H9 (cell line): ENCODE measurements at regions not wholly inside any gene's neighbourhood (a gene's known extent, or its start where the extent isn't known, plus 50 kb on each side); places are given as distances from the start of the nearest gene placed in this dataset.

ENCODE experiments used
- DNase-seq: peaks from one replicate; pipeline ENCODE4 v3.0.0-alpha.2; 2017
- H2AFZ ChIP-seq: one replicate; pipeline ENCODE4 v1.6.1; 2013; ENCODE audit warnings: mild to moderate bottlenecking, low read length, control low read depth, moderate library complexity
- H2AK5ac ChIP-seq: 2 replicates; pipeline ENCODE4 v1.6.1; 2013; ENCODE audit warnings: low read length, control low read depth, mixed read lengths; ENCODE audit not compliant: insufficient read length
- H2BK120ac ChIP-seq: one replicate; pipeline ENCODE4 v1.6.1; 2013; ENCODE audit warnings: low read depth, mild to moderate bottlenecking, low read length, control low read depth, inconsistent platforms; ENCODE audit not compliant: poor library complexity, severe bottlenecking
- H2BK12ac ChIP-seq: 2 replicates; pipeline ENCODE4 v1.6.1; 2013; ENCODE audit warnings: low read length, control low read depth, mixed read lengths, low read depth; ENCODE audit not compliant: insufficient read length
- H2BK15ac ChIP-seq: 2 replicates; pipeline ENCODE4 v1.6.1; 2013; ENCODE audit warnings: low read depth, low read length, control low read depth
- H2BK20ac ChIP-seq: one replicate; pipeline ENCODE4 v1.6.1; 2013; ENCODE audit warnings: low read depth, mild to moderate bottlenecking, low read length, control low read depth, inconsistent platforms; ENCODE audit not compliant: poor library complexity, severe bottlenecking
- H2BK5ac ChIP-seq: 2 replicates; pipeline ENCODE4 v1.6.1; 2013; ENCODE audit warnings: low read length, control low read depth, mixed read lengths; ENCODE audit not compliant: insufficient read length
- H3K14ac ChIP-seq: 2 replicates; pipeline ENCODE4 v1.6.1; 2013; ENCODE audit warnings: low read length, control low read depth; ENCODE audit not compliant: insufficient read depth
- H3K18ac ChIP-seq: 2 replicates; pipeline ENCODE4 v1.6.1; 2013; ENCODE audit warnings: low read depth, mild to moderate bottlenecking, mixed read lengths, low read length, control low read depth; ENCODE audit not compliant: insufficient read length
- H3K23ac ChIP-seq: 2 replicates; pipeline ENCODE4 v1.6.1; 2013; ENCODE audit warnings: low read length, control low read depth, mixed read lengths, low read depth; ENCODE audit not compliant: insufficient read length
- H3K23me2 ChIP-seq: 2 replicates; pipeline ENCODE4 v1.6.1; 2013; ENCODE audit warnings: low read depth, mild to moderate bottlenecking, mixed read lengths, low read length, control low read depth; ENCODE audit not compliant: insufficient read length, poor library complexity, severe bottlenecking
- H3K27ac ChIP-seq: 2 replicates; pipeline ENCODE4 v1.5.1; 2013; ENCODE audit warnings: low read length, control low read depth, mixed read lengths, low read depth; ENCODE audit not compliant: insufficient read length
- H3K27me3 ChIP-seq: 2 replicates; pipeline ENCODE4 v1.6.1; 2013; ENCODE audit warnings: low read length, control low read depth, inconsistent platforms; ENCODE audit not compliant: insufficient read depth
- H3K4ac ChIP-seq: 2 replicates; pipeline ENCODE4 v1.6.1; 2013; ENCODE audit warnings: low read depth, mild to moderate bottlenecking, control low read depth, inconsistent platforms, low read length, moderate library complexity
- H3K4me1 ChIP-seq: 2 replicates; pipeline ENCODE4 v1.6.1; 2013; ENCODE audit warnings: low read length, control low read depth, inconsistent platforms; ENCODE audit not compliant: insufficient read depth
- H3K4me2 ChIP-seq: 2 replicates; pipeline ENCODE4 v1.6.1; 2013; ENCODE audit warnings: low read length, control low read depth, mixed read lengths; ENCODE audit not compliant: insufficient read length, insufficient read depth
- H3K56ac ChIP-seq: 2 replicates; pipeline ENCODE4 v1.6.1; 2013; ENCODE audit warnings: low read depth, mild to moderate bottlenecking, mixed read lengths, low read length, control low read depth; ENCODE audit not compliant: insufficient read length
- H3K79me1 ChIP-seq: 2 replicates; pipeline ENCODE4 v1.6.1; 2013; ENCODE audit warnings: low read depth, mild to moderate bottlenecking, moderate library complexity, low read length, control low read depth, inconsistent platforms; ENCODE audit not compliant: insufficient read depth, poor library complexity, severe bottlenecking
- H3K79me2 ChIP-seq: 2 replicates; pipeline ENCODE4 v1.6.1; 2013; ENCODE audit warnings: low read length, control low read depth, inconsistent platforms; ENCODE audit not compliant: insufficient read depth
- H3K9ac ChIP-seq: 2 replicates; pipeline ENCODE4 v1.6.1; 2013; ENCODE audit warnings: low read length, control low read depth, mixed read lengths; ENCODE audit not compliant: insufficient read length; ENCODE audit errors: extremely low read depth
- H3K9me3 ChIP-seq: one replicate; pipeline ENCODE4 v1.6.1; 2013; ENCODE audit warnings: low read depth, low read length, inconsistent platforms; ENCODE audit not compliant: control insufficient read depth
- H3T11ph ChIP-seq: one replicate; pipeline ENCODE4 v1.6.1; 2013; ENCODE audit warnings: mild to moderate bottlenecking, low read length, control low read depth, inconsistent platforms
- H4K20me1 ChIP-seq: one replicate; pipeline ENCODE4 v1.6.1; 2013; ENCODE audit not compliant: control insufficient read depth, insufficient read length, insufficient read depth
- H4K5ac ChIP-seq: 2 replicates; pipeline ENCODE4 v1.6.1; 2013; ENCODE audit warnings: low read depth, mild to moderate bottlenecking, mixed read lengths, low read length, control low read depth; ENCODE audit not compliant: insufficient read length
- H4K8ac ChIP-seq: replicated peaks from 2 replicates; pipeline ENCODE4 v1.6.1; 2013; ENCODE audit warnings: low read length, control low read depth, mixed read lengths, low read depth; ENCODE audit not compliant: insufficient read length
- H4K91ac ChIP-seq: 2 replicates; pipeline ENCODE4 v1.6.1; 2013; ENCODE audit warnings: low read depth, mild to moderate bottlenecking, moderate library complexity, mixed read lengths, low read length, control low read depth; ENCODE audit not compliant: insufficient read length
- H3K27ac Mint-ChIP-seq, 3 experiments: 2 replicates in 2 of 3; 3 replicates in 1 of 3; pipeline ENCODE4 v1.8.0; 2020 to 2021; ENCODE audit warnings: mixed read lengths in 3 of 3, mild to moderate bottlenecking in 1 of 3, moderate library complexity in 1 of 3
- H3K27me3 Mint-ChIP-seq: 2 replicates; pipeline ENCODE4 v1.8.0; 2021; ENCODE audit warnings: low read depth, mild to moderate bottlenecking, moderate library complexity, mixed read lengths
- H3K36me3 Mint-ChIP-seq, 3 experiments: 2 replicates in 2 of 3; 3 replicates in 1 of 3; pipeline ENCODE4 v1.8.0; 2020 to 2021; ENCODE audit warnings: low read depth in 3 of 3, mixed read lengths in 3 of 3; ENCODE audit not compliant: insufficient read depth in 1 of 3
- H3K4me1 Mint-ChIP-seq, 2 experiments: 2 replicates each; pipeline ENCODE4 v1.8.0; 2020; ENCODE audit warnings: mixed read lengths in 2 of 2
- H3K4me3 Mint-ChIP-seq, 2 experiments: 2 replicates in 1 of 2; 3 replicates in 1 of 2; pipeline ENCODE4 v1.8.0; 2020 to 2021; ENCODE audit warnings: mild to moderate bottlenecking in 2 of 2, mixed read lengths in 2 of 2, moderate library complexity in 1 of 2
- H3K9me3 Mint-ChIP-seq, 2 experiments: 2 replicates in 1 of 2; 3 replicates in 1 of 2; pipeline ENCODE4 v1.8.0; 2020; ENCODE audit warnings: mild to moderate bottlenecking in 2 of 2, mixed read lengths in 2 of 2, moderate library complexity in 1 of 2
- WGBS: extraction: QIAGEN DNeasy Blood & Tissue Kit; methylation state at CpG from one replicate; pipeline ENCODE4 v1.1.7; 2013; ENCODE audit warnings: missing lambda C conversion rate, low lambda C conversion rate, mixed read lengths; ENCODE audit not compliant: insufficient read length; ENCODE audit errors: extremely low coverage; 5-methylcytosine and 5-hydroxymethylcytosine counted together
- TF ChIP-seq, protein P1 (sequence below): fragments of 200-600 bp; sonication (generic); conservative IDR thresholded peaks from 3 replicates; pipeline ENCODE4 v1.8.0; 2021; ENCODE audit warnings: antibody characterized with exemption, mild to moderate bottlenecking

GRCh38 chr4:184937030-184937710 lies 81.1 kb upstream of the HELT start:
- no peak overlapping the region for H3K56ac ChIP-seq
- H3K4ac ChIP-seq: no peak overlapping the region
- H4K20me1 ChIP-seq: no peaks in the 10 kb centered on the region
- H2AFZ ChIP-seq: no peak overlapping the region
- TF ChIP-seq, protein P1, sequence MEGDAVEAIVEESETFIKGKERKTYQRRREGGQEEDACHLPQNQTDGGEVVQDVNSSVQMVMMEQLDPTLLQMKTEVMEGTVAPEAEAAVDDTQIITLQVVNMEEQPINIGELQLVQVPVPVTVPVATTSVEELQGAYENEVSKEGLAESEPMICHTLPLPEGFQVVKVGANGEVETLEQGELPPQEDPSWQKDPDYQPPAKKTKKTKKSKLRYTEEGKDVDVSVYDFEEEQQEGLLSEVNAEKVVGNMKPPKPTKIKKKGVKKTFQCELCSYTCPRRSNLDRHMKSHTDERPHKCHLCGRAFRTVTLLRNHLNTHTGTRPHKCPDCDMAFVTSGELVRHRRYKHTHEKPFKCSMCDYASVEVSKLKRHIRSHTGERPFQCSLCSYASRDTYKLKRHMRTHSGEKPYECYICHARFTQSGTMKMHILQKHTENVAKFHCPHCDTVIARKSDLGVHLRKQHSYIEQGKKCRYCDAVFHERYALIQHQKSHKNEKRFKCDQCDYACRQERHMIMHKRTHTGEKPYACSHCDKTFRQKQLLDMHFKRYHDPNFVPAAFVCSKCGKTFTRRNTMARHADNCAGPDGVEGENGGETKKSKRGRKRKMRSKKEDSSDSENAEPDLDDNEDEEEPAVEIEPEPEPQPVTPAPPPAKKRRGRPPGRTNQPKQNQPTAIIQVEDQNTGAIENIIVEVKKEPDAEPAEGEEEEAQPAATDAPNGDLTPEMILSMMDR: no peak
- no peak overlapping the region for H4K91ac ChIP-seq
- no peak overlapping the region for H2BK20ac ChIP-seq
- Mint-ChIP-seq H3K36me3 (peaks cover 2 to 8% (median 4%) of the 10 kb centered on the region in 3 experiments; a peak in 3 of 7 replicates), H3K27me3 (no peaks in the 10 kb centered on the region), H3K4me1 (peaks cover 8 to 13% of the 10 kb centered on the region in 2 experiments), H3K9me3 (peaks cover 10 to 14% of the 10 kb centered on the region in 2 experiments), H3K4me3 (no peak overlapping the region), H3K27ac (no peak overlapping the region)
- no peak overlapping the region for H3K9ac ChIP-seq
- no peak for DNase-seq
- H3K4me1 ChIP-seq: no peaks in the 10 kb centered on the region; the same call in 1 of the 2 replicates
- H3K27ac ChIP-seq: no peak overlapping the region
- no CpG with 5 or more reads among the region's 1 CpG for WGBS
- H3K79me2 ChIP-seq: no peaks in the 10 kb centered on the region
- H3K79me1 ChIP-seq: no peaks in the 10 kb centered on the region
- no peak overlapping the region for H2AK5ac ChIP-seq
- no peak overlapping the region for H2BK120ac ChIP-seq
- H3K23me2 ChIP-seq: no peaks in the 10 kb centered on the region
- H4K8ac ChIP-seq: no peak overlapping the region
- H3K18ac ChIP-seq: no peak overlapping the region
- no peak overlapping the region for H2BK12ac ChIP-seq
- no peak overlapping the region for H3K14ac ChIP-seq
- H2BK5ac ChIP-seq: no peak overlapping the region
- H3K9me3 ChIP-seq: no peaks in the 10 kb centered on the region
- H3T11ph ChIP-seq: no peak overlapping the region
- no peak overlapping the region for H4K5ac ChIP-seq
- H2BK15ac ChIP-seq: no peak overlapping the region
- no peak overlapping the region for H3K4me2 ChIP-seq
- no peaks in the 10 kb centered on the region for H3K27me3 ChIP-seq
- H3K23ac ChIP-seq: no peak overlapping the region
